Heart right ventricle (tissue), 16 donors: ENCODE measurements at regions not wholly inside any gene's neighbourhood (a gene's known extent, or its start where the extent isn't known, plus 50 kb on each side); places are given as distances from the start of the nearest gene placed in this dataset.

Experiments used
- ATAC-seq, 8 donors: fragments of 200-7000 bp; cut with Tn5 transposase; one replicate each; pipeline ENCODE4 v1.9.1; 2020; ENCODE audit warnings: mild to moderate bottlenecking in 8 of 8, moderate library complexity in 8 of 8, moderate number of reproducible peaks in 1 of 8
- DNase-seq, 2 donors: peaks; one replicate each; pipeline ENCODE4 v3.0.0-alpha.2; 2020
- H3K27ac ChIP-seq, 10 donors: fragments of 200-600 bp; sonication (generic) in 2 of 10; one replicate each; pipeline versions ENCODE4 v1.5.0 to v1.8.0; 2020 to 2022; ENCODE audit warnings: mild to moderate bottlenecking in 3 of 10
- H3K27me3 ChIP-seq, 7 donors: fragments of 200-600 bp; one replicate each; pipeline ENCODE4 v1.8.0; 2021 to 2022; ENCODE audit warnings: mild to moderate bottlenecking in 2 of 7
- H3K36me3 ChIP-seq, 9 donors: fragments of 200-600 bp; sonication (generic) in 1 of 9; one replicate each; pipeline versions ENCODE4 v1.5.0 to v1.8.0; 2020 to 2022; ENCODE audit warnings: mild to moderate bottlenecking in 2 of 9
- H3K4me1 ChIP-seq, 9 donors: fragments of 200-600 bp; sonication (generic) in 1 of 9; one replicate each; pipeline versions ENCODE4 v1.5.0 to v1.8.0; 2020 to 2022; ENCODE audit warnings: mild to moderate bottlenecking in 4 of 9
- H3K4me3 ChIP-seq, 10 donors: fragments of 200-600 bp; sonication (generic) in 2 of 10; one replicate each; pipeline versions ENCODE4 v1.5.0 to v1.8.0; 2020 to 2022; ENCODE audit warnings: mild to moderate bottlenecking in 7 of 10, moderate library complexity in 2 of 10
- H3K9me3 ChIP-seq, 11 donors: fragments of 200-600 bp in 10 of 11; sonication (generic) in 2 of 11; one replicate each; pipeline versions ENCODE4 v1.5.0 to v1.8.0; 2013 to 2022; ENCODE audit warnings: mild to moderate bottlenecking in 2 of 11, control low read depth in 1 of 11, moderate library complexity in 1 of 11
- WGBS, 2 donors: extraction: QIAGEN DNeasy Blood & Tissue Kit; methylation state at CpG; one replicate each; pipeline ENCODE4 v1.1.7; 2013; ENCODE audit warnings: inconsistent platforms in 1 of 2; 5-methylcytosine and 5-hydroxymethylcytosine counted together
- intact Hi-C, 10 donors: fragments of 100-400 bp; cut with DNase I; formaldehyde crosslinking; loops; one replicate each; pipeline versions ENCODE4 v1.11.1 to v1.14.2; 2022
- TF ChIP-seq, protein P1 (sequence below), 9 donors: fragments of 200-600 bp; sonication (generic) in 2 of 9; IDR thresholded peaks; one replicate each; pipeline versions ENCODE4 v1.5.0 to v1.8.0; 2021 to 2022; ENCODE audit warnings: antibody characterized with exemption in 9 of 9, mild to moderate bottlenecking in 5 of 9, moderate library complexity in 1 of 9
- donor health status: Arrhythmogenic right ventricular cardiomyopathy.
- donor health status: ischemic (EF 13 %, LVEDD 7.1; RV severe dilation, severe dysfunction).
- donor health status: healthy with polysubstance abuse.
- donor health status: DM: no; HTN: yes; CAD: no.
- donor health status: DM: no; HTN: no; CAD: no.
- donor health status: ischemic (EF 25% LVEDD 6.9; RV normal size, moderate dysfunction).
- donor health status: ischemic (EF 25% LVEDD 5.7; RV mildly dilated, moderate dysfunction).
- donor health status: healthy.
- donor health status: DM: yes; HTN: yes; CAD: no.
- donor health status: Ischemic cardiomyopathy.
- donor health status: ischemic (EF 35%, LVEDD 5.7; RV mildly dilated, moderate dysfunction).
- donor health status: nonischemic (EF 11% LVEDD 7.7; RV severe dilation, severe dysfunction).
- donor health status: DM: yes; HTN: yes; CAD: no.
- donor health status: PGD.
- donor health status: ischemic (EF 29% LVEDD 5.4; RV normal size, mild dysfunction).
- donor health status: nonischemic (EF 23%, LVEDD 6.1; RV moderate dilation, normal function).

DNA sequence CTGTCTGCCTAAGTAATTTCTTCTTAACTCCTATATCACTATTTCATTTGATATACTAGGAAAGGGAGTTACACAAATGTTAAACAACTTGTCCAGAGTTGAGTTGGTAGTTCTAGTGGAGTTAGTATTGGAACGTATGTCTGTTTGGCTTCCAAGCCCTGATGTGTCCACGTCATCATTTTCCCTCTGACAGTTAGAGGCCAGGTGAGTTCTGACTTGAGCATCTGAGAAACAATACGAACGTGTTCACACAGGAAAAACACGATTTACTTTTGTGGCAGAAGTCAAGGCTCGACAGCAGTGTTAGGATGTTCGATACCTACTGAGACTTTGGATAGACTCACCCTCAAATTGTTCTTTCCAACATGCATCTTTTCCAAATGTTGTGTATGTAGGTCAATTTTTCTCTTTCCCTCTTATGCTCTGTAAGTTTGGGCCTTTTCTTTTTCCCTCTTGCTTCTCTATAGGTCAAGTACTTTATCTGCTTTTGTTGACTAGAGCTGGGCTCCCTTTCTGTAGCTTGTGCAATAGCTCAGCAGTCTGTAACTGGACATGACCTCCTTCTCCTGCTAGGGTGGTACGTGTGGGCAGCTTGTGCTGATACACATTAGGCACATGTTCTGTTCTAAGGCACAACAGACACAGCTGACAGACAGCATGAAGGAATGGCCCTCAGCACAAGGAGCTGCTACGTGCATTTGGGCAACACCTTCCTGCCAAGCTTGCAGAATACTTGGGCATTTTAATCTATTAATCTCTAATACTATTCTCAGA, 222.9 kb downstream of the PTEN start:
- ATAC-seq (no peak), DNase-seq (no peak)
- no peaks in the 10 kb centered on the region for H3K27me3 ChIP-seq
- intact Hi-C loops, result no loop called here
- TF ChIP-seq, protein P1, sequence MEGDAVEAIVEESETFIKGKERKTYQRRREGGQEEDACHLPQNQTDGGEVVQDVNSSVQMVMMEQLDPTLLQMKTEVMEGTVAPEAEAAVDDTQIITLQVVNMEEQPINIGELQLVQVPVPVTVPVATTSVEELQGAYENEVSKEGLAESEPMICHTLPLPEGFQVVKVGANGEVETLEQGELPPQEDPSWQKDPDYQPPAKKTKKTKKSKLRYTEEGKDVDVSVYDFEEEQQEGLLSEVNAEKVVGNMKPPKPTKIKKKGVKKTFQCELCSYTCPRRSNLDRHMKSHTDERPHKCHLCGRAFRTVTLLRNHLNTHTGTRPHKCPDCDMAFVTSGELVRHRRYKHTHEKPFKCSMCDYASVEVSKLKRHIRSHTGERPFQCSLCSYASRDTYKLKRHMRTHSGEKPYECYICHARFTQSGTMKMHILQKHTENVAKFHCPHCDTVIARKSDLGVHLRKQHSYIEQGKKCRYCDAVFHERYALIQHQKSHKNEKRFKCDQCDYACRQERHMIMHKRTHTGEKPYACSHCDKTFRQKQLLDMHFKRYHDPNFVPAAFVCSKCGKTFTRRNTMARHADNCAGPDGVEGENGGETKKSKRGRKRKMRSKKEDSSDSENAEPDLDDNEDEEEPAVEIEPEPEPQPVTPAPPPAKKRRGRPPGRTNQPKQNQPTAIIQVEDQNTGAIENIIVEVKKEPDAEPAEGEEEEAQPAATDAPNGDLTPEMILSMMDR (IDR thresholded peaks at IDR 0.05), result no peak
- H3K27ac ChIP-seq, result no peak overlapping the region
- WGBS, 2 donors, result 94 to 96% methylated on average over 9 of the region's 9 CpGs
- H3K4me3 ChIP-seq, result no peak overlapping the region
- H3K9me3 ChIP-seq, result no peaks in the 10 kb centered on the region
- H3K4me1 ChIP-seq, result peaks cover 0 to 38% (median 3%) of the 10 kb centered on the region in 9 donors
- no peaks in the 10 kb centered on the region for H3K36me3 ChIP-seq

DNA sequence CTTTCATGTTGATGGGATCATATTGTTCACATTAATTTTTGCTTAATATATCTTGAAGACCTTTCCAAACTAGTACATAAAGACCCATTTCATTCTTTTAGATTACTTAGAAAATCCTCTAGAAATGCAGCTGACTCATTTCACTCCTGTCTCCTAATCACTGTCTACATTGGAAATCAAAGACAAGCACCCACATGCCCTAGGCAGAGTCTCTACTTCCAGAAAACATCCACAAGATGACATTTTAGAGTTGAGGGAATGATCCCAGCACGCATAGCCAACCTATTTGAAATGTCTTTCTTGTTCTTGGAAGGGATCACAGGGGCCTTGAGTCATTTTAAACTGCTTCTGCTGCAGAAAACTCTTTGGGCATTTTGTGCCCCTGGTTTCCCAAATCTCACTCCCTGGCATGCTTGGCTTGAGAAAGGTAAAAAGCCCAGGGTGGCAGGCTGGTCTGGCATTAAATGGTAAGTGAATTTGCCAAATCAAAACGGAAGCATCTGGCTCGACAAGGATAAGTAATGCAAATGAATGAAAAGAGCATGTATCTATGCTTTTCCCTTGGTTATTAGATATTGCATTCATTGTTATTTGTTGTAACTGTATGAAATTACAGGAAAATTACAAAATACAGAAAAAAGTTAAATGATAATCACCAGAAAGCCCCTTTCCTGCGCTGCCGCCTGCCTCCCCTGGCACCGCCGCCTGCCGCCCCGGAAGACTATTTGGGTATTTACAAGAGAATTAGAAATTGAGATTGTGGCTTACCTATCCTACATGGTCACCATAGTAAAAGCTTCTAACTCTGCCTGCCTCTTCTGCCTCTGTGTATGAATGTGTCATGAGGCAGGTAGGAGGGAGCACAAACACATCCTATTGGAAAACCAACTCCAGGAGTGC, 225.3 kb downstream of the PTEN start:
- ATAC-seq (no peak), DNase-seq (no peak)
- Histone ChIP-seq H3K4me3 (no peak overlapping the region), H3K27ac (no peak overlapping the region), H3K9me3 (no peaks in the 10 kb centered on the region), H3K36me3 (no peaks in the 10 kb centered on the region), H3K4me1 (peaks cover 0 to 37% (median 0%) of the 10 kb centered on the region in 9 donors), H3K27me3 (no peaks in the 10 kb centered on the region)
- intact Hi-C loops, result no loop called here
- TF ChIP-seq, protein P1 (IDR thresholded peaks at IDR 0.05), result no peak
- WGBS, 2 donors, result 94 to 95% methylated on average over 9 of the region's 9 CpGs

DNA sequence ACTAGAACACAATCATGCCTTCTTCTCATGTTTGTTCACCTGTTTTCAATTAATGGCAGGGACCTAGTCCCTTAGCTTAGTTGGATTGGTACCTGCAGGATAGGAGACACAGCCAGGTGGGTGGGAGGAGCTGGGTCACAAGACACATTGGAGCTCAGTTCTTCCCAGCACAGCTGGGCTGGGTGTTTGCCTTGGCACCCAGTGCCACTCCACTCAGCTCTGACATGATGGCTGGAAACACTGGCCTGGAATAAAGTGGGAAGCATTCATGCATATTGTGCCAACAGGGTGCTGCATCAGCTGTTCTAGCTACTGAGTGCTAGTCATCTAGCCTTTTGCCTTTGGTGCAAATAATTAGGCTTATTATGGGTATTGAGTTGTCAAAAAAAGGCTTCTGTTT, 226.1 kb downstream of the PTEN start:
- Histone ChIP-seq H3K9me3 (no peaks in the 10 kb centered on the region), H3K4me3 (no peak overlapping the region), H3K27me3 (no peaks in the 10 kb centered on the region), H3K4me1 (peaks cover 0 to 39% (median 0%) of the 10 kb centered on the region in 9 donors), H3K36me3 (no peaks in the 10 kb centered on the region), H3K27ac (peak overlapping the region in 1 of 10 donors; percentile 51)
- ATAC-seq, result peak in 2 of 8 donors; percentile 67 to 70
- intact Hi-C loops, result no loop called here
- TF ChIP-seq, protein P1 (IDR thresholded peaks at IDR 0.05), result no peak
- DNase-seq, result no peak

DNA sequence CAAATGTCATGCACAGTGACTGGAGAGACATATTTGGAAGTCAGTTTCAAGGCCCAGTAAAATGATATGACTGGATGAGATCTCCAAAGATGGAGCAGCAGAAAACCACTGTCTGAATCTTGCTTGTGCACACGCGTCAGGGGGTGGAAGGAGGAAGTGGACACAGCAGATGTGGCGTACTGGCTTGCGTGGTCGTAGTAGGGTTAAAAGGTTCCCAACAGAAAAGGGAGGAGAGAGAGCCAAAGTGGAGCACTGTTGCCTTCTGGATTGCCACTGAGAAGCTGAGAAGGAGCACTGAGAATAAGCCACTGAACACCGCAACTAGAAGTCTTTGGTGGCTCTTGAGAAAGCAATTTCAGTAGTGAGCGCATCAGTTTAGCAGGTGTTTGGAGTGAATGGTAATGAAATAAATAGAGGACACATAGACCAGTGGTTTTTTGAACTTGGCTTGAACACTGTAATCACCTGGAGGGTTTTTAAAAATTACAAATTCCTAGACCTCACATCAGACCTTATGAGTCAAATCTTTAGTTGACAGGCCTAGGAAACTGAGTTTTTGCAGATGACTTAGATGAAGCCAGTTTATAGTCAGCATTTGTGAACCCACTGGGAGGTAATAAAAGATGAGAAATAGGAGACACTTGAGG, 227.3 kb downstream of the PTEN start:
- Histone ChIP-seq H3K36me3 (no peaks in the 10 kb centered on the region), H3K27me3 (no peaks in the 10 kb centered on the region), H3K4me1 (peaks cover 0 to 39% (median 6%) of the 10 kb centered on the region in 9 donors), H3K4me3 (no peak overlapping the region), H3K9me3 (no peaks in the 10 kb centered on the region), H3K27ac (peak overlapping the region in 1 of 10 donors; percentile 51)
- intact Hi-C loops, result no loop called here
- TF ChIP-seq, protein P1 (IDR thresholded peaks at IDR 0.05), result no peak
- ATAC-seq (no peak), DNase-seq (no peak)
- WGBS, 2 donors, result 94 to 97% methylated on average over 7 of the region's 7 CpGs
